Thyroid gland (tissue), 4 donors: ENCODE measurements at regions not wholly inside any gene's neighbourhood (a gene's known extent, or its start where the extent isn't known, plus 50 kb on each side); places are given as distances from the start of the nearest gene placed in this dataset.

Experiments used
- DNase-seq, 2 donors: peaks; one replicate each; pipeline ENCODE4 v3.0.0-alpha.2; 2019
- H3K27ac ChIP-seq, 3 donors: fragments of 200-600 bp; sonication (generic); 1 replicate in 2 of 3; 2 replicates in 1 of 3; pipeline ENCODE4 v1.5.1; 2016 to 2019; ENCODE audit warnings: mild to moderate bottlenecking in 1 of 3, moderate library complexity in 1 of 3
- H3K27me3 ChIP-seq: fragments of 200-600 bp; sonication (generic); one replicate; pipeline ENCODE4 v1.5.1; 2019
- H3K36me3 ChIP-seq, 2 donors: fragments of 200-600 bp; sonication (generic); one replicate each; pipeline ENCODE4 v1.5.1; 2016 to 2019
- H3K4me1 ChIP-seq, 2 donors: fragments of 200-600 bp; sonication (generic); one replicate each; pipeline ENCODE4 v1.5.1; 2017 to 2019
- H3K4me3 ChIP-seq, 3 donors: fragments of 200-600 bp; sonication (generic); replicated peaks in 1 of 3; 1 replicate in 2 of 3; 2 replicates in 1 of 3; pipeline ENCODE4 v1.5.1; 2016; ENCODE audit warnings: mild to moderate bottlenecking in 1 of 3
- H3K9me3 ChIP-seq: fragments of 200-600 bp; sonication (generic); one replicate; pipeline ENCODE4 v1.5.1; 2017
- CTCF ChIP-seq, 6 experiments: fragments of 200-600 bp in 3 of 6; fragments of 450-650 bp in 3 of 6; sonication (generic) in 3 of 6; IDR thresholded peaks; one replicate each; pipeline ENCODE4 v1.5.1; 2016 to 2019; ENCODE audit warnings: antibody characterized with exemption in 6 of 6, mild to moderate bottlenecking in 2 of 6, inconsistent platforms in 1 of 6, moderate library complexity in 1 of 6
- POLR2A ChIP-seq, 2 donors: fragments of 450-650 bp; IDR thresholded peaks; one replicate each; pipeline ENCODE4 v1.6.1; 2017; ENCODE audit warnings: antibody characterized with exemption in 2 of 2, mild to moderate bottlenecking in 2 of 2, moderate library complexity in 1 of 2
- WGBS, 2 donors: methylation state at CpG; one replicate each; pipeline ENCODE4 v1.1.5; 2017; 5-methylcytosine and 5-hydroxymethylcytosine counted together
- intact Hi-C: fragments of 100-400 bp; cut with DNase I; formaldehyde crosslinking; loops from one replicate; pipeline ENCODE4 v1.15.1; 2023

DNA sequence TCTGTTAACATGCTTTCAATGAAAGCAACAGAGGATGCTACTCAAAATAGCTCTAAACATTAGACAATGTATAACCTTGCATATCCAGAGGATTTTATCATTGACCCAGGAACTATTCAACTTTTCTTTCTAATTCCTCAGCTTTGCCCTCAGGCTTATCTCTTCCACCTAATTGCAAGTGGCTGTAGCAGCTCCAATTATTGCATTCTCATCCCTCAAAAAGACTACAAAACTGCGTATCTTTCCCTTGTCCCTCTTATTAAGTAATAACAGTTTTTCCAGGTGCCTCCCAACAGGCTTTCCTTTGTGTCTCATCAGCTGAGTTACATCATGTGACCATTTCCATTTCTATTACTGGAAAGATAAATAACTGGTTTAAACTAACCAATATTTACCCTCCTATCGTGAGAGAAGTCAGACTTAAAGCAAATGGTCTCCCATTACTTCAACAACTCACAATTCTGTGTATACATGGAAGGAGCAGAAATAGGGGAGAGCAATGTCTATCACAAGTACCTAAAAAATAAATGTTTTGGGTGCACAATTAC is 78.0 kb upstream of the MBNL1 start:
- H3K4me1 ChIP-seq = no peaks in the 10 kb centered on the region
- H3K27ac ChIP-seq = no peak overlapping the region
- WGBS, 2 donors = 79 to 88% methylated on average over 2 of the region's 2 CpGs
- no peak for TF ChIP-seq CTCF (IDR thresholded peaks at IDR 0.05)
- TF ChIP-seq POLR2A (IDR thresholded peaks at IDR 0.05) = no peak
- DNase-seq = no peak
- intact Hi-C loops = no loop called here
- H3K9me3 ChIP-seq = no peaks in the 10 kb centered on the region
- no peaks in the 10 kb centered on the region for H3K27me3 ChIP-seq
- no peaks in the 10 kb centered on the region for H3K36me3 ChIP-seq
- no peak overlapping the region for H3K4me3 ChIP-seq

DNA sequence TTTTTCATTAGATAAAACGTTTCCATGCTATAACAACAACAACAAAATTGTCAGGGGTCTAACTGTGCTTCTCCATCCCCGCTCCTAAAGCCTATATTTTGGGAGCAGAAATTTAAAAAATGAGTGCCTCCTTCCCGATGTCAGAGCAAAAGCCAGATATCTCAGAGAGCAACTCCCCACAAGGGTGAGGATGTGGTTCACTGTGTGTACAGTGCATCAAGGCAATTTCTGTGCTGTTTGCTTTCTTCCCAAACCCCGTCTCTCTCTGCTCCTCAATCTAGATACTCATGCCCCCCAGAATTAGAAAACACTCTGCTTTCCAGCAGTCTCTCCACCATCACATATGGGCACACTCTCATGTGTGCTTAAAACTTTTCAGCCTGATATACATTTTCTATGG is 76.7 kb upstream of the MBNL1 start:
- Histone ChIP-seq H3K4me3 (no peak overlapping the region), H3K27ac (no peak overlapping the region), H3K9me3 (no peaks in the 10 kb centered on the region), H3K27me3 (no peaks in the 10 kb centered on the region), H3K36me3 (no peaks in the 10 kb centered on the region), H3K4me1 (no peaks in the 10 kb centered on the region)
- TF ChIP-seq CTCF (IDR thresholded peaks at IDR 0.05) (no peak), POLR2A (IDR thresholded peaks at IDR 0.05) (no peak)
- no peak for DNase-seq
- intact Hi-C loops = no loop called here
- 83 to 84% methylated on average over 4 of the region's 4 CpGs for WGBS, 2 donors

DNA sequence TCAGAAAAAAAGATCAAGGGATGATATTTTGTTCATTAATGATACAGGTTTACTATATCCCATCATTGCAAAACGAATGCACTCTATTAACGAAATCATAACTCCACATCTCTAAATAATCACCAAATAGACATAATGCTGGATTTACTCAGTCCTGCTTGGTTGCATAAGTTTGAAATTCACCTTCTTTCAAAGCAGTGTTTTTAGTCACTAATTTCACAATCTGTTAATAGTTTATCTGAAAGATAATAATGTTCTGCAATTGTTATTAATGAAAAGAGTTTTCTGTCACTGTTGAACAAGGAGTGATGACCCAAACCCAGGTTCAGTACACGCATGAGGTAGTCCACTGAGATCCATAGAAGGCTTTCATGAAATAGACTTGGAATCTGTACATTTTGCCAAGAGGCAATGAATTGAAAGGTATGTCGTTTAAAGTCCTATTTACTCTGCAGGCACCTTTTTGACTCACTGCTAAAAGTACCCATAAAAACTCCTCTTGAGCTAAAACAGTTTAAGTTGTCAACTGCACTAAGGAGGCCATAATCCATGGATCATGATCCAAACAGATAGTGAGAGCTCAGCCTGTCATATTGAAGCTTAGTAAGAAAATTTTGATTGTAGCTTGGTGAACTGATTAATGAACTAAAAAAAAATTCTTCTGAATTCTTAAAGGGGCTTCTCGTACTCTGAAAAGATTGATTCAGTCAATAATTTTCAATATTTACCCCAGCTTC is 75.6 kb upstream of the MBNL1 start:
- no peak for TF ChIP-seq POLR2A (IDR thresholded peaks at IDR 0.05)
- TF ChIP-seq CTCF (IDR thresholded peaks at IDR 0.05) = no peak
- intact Hi-C loops = no loop called here
- WGBS, 2 donors = 78 to 79% methylated on average over 5 of the region's 5 CpGs
- H3K4me3 ChIP-seq = no peak overlapping the region
- H3K27me3 ChIP-seq = no peaks in the 10 kb centered on the region
- no peaks in the 10 kb centered on the region for H3K36me3 ChIP-seq
- no peaks in the 10 kb centered on the region for H3K4me1 ChIP-seq
- H3K9me3 ChIP-seq = no peaks in the 10 kb centered on the region
- no peak overlapping the region for H3K27ac ChIP-seq
- no peak for DNase-seq

- Histone ChIP-seq H3K9me3 (no peaks in the 10 kb centered on the region), H3K4me1 (no peaks in the 10 kb centered on the region), H3K4me3 (no peak overlapping the region), H3K36me3 (no peaks in the 10 kb centered on the region), H3K27me3 (no peaks in the 10 kb centered on the region), H3K27ac (no peak overlapping the region)
- no peak for TF ChIP-seq CTCF (IDR thresholded peaks at IDR 0.05)
- no peak for TF ChIP-seq POLR2A (IDR thresholded peaks at IDR 0.05)
- WGBS, 2 donors = 91 to 95% methylated on average over 16 of the region's 16 CpGs
- DNase-seq = no peak
- intact Hi-C loops = no loop called here
These were observed 75.0 kb upstream of the MBNL1 start for GRCh38 chr3:152193673-152194267.

- 93 to 94% methylated on average over 3 of the region's 3 CpGs for WGBS, 2 donors
- TF ChIP-seq POLR2A (IDR thresholded peaks at IDR 0.05) = no peak
- no peak for TF ChIP-seq CTCF (IDR thresholded peaks at IDR 0.05)
- no peak for DNase-seq
- H3K9me3 ChIP-seq = no peaks in the 10 kb centered on the region
- H3K27ac ChIP-seq = no peak overlapping the region
- H3K27me3 ChIP-seq = no peaks in the 10 kb centered on the region
- no peak overlapping the region for H3K4me3 ChIP-seq
- H3K4me1 ChIP-seq = no peaks in the 10 kb centered on the region
- intact Hi-C loops = no loop called here
- no peaks in the 10 kb centered on the region for H3K36me3 ChIP-seq
These were observed 73.5 kb upstream of the MBNL1 start for GRCh38 chr3:152195206-152195605.
